ENCODE measurements at regions not wholly inside any gene's neighbourhood (a gene's known extent, or its start where the extent isn't known, plus 50 kb on each side); places are given as distances from the start of the nearest gene placed in this dataset.

- Histone ChIP-seq H3K4ac (ENCODE audit: low read depth, low read length) (no peak overlapping the region), H3K18ac (ENCODE audit: low read length) (no peak overlapping the region), H3K4me2 (ENCODE audit: low read length) (no peak overlapping the region), H2AK5ac (ENCODE audit: low read length) (no peak overlapping the region), H3K79me2 (ENCODE audit: control insufficient read depth, insufficient read depth, low read length, poor library complexity) (no peaks in the 10 kb centered on the region), H2BK120ac (ENCODE audit: insufficient read depth, low read length, poor library complexity) (no peak overlapping the region), H3K4me1 (ENCODE audit: control insufficient read depth in 1 of 2, insufficient read depth in 2 of 2, low read length in 2 of 2) (peaks cover 6% of the 10 kb centered on the region in 2 experiments), H3K23ac (ENCODE audit: low read length) (no peak overlapping the region), H4K12ac (ENCODE audit: low read depth, low read length) (no peak overlapping the region), H2AFZ (ENCODE audit: insufficient read depth, low read length, poor library complexity) (no peak overlapping the region), H3K79me1 (ENCODE audit: low read length) (no peaks in the 10 kb centered on the region), H3K27me3 (ENCODE audit: insufficient read depth, low read length) (no peaks in the 10 kb centered on the region), H3K4me3 (ENCODE audit: low read depth, low read length) (no peak overlapping the region), H4K8ac (ENCODE audit: low read depth, low read length) (no peak overlapping the region), H3K9me3 (ENCODE audit: insufficient read depth, low read depth, low read length) (no peaks in the 10 kb centered on the region), H2BK12ac (ENCODE audit: low read length) (no peak overlapping the region), H4K91ac (ENCODE audit: low read depth, low read length) (no peak overlapping the region), H3K27ac (ENCODE audit: low read depth, low read length) (no peak overlapping the region), H3K36me3 (ENCODE audit: control insufficient read depth in 1 of 2, insufficient read depth in 2 of 2, low read length in 2 of 2) (no peaks in the 10 kb centered on the region), H3K9ac (ENCODE audit: low read length) (no peak overlapping the region), H3K14ac (ENCODE audit: low read length) (no peak overlapping the region), H2BK5ac (ENCODE audit: low read depth, low read length, poor library complexity) (no peak overlapping the region)
- DNase-seq: no peak
- WGBS (ENCODE audit: extremely low coverage, insufficient coverage, insufficient read length): no CpG with 5 or more reads among the region's 3 CpGs
Observed at GRCh38 chr3:73734211-73735089, 109.7 kb upstream of the PDZRN3 start.

GRCh38 chr3:73733746-73734145 lies 109.0 kb upstream of the PDZRN3 start:
- Histone ChIP-seq H4K91ac (ENCODE audit: low read depth, low read length) (no peak overlapping the region), H3K27me3 (ENCODE audit: insufficient read depth, low read length) (no peaks in the 10 kb centered on the region), H3K4me3 (ENCODE audit: low read depth, low read length) (no peak overlapping the region), H3K23ac (ENCODE audit: low read length) (no peak overlapping the region), H3K4me1 (ENCODE audit: control insufficient read depth in 1 of 2, insufficient read depth in 2 of 2, low read length in 2 of 2) (peaks cover 6% of the 10 kb centered on the region in 2 experiments), H2BK12ac (ENCODE audit: low read length) (no peak overlapping the region), H3K9ac (ENCODE audit: low read length) (no peak overlapping the region), H4K12ac (ENCODE audit: low read depth, low read length) (no peak overlapping the region), H2BK5ac (ENCODE audit: low read depth, low read length, poor library complexity) (no peak overlapping the region), H3K4ac (ENCODE audit: low read depth, low read length) (no peak overlapping the region), H2BK120ac (ENCODE audit: insufficient read depth, low read length, poor library complexity) (no peak overlapping the region), H3K79me2 (ENCODE audit: control insufficient read depth, insufficient read depth, low read length, poor library complexity) (no peaks in the 10 kb centered on the region), H3K9me3 (ENCODE audit: insufficient read depth, low read depth, low read length) (no peaks in the 10 kb centered on the region), H3K79me1 (ENCODE audit: low read length) (no peaks in the 10 kb centered on the region), H3K18ac (ENCODE audit: low read length) (no peak overlapping the region), H2AFZ (ENCODE audit: insufficient read depth, low read length, poor library complexity) (no peak overlapping the region), H2AK5ac (ENCODE audit: low read length) (no peak overlapping the region), H3K14ac (ENCODE audit: low read length) (no peak overlapping the region), H3K27ac (ENCODE audit: low read depth, low read length) (no peak overlapping the region), H3K36me3 (ENCODE audit: control insufficient read depth in 1 of 2, insufficient read depth in 2 of 2, low read length in 2 of 2) (no peaks in the 10 kb centered on the region), H4K8ac (ENCODE audit: low read depth, low read length) (no peak overlapping the region), H3K4me2 (ENCODE audit: low read length) (no peak overlapping the region)
- DNase-seq: no peak
- WGBS (ENCODE audit: extremely low coverage, insufficient coverage, insufficient read length): no CpG with 5 or more reads among the region's 6 CpGs

- Histone ChIP-seq H3K4me3 (ENCODE audit: low read depth, low read length) (no peak overlapping the region), H3K23ac (ENCODE audit: low read length) (no peak overlapping the region), H2BK12ac (ENCODE audit: low read length) (no peak overlapping the region), H2BK120ac (ENCODE audit: insufficient read depth, low read length, poor library complexity) (no peak overlapping the region), H3K79me1 (ENCODE audit: low read length) (no peaks in the 10 kb centered on the region), H3K27me3 (ENCODE audit: insufficient read depth, low read length) (no peaks in the 10 kb centered on the region), H3K4me1 (ENCODE audit: control insufficient read depth in 1 of 2, insufficient read depth in 2 of 2, low read length in 2 of 2) (peaks cover 6 to 15% of the 10 kb centered on the region in 2 experiments), H2BK5ac (ENCODE audit: low read depth, low read length, poor library complexity) (no peak overlapping the region), H3K9ac (ENCODE audit: low read length) (no peak overlapping the region), H3K79me2 (ENCODE audit: control insufficient read depth, insufficient read depth, low read length, poor library complexity) (no peaks in the 10 kb centered on the region), H3K4me2 (ENCODE audit: low read length) (no peak overlapping the region), H4K8ac (ENCODE audit: low read depth, low read length) (no peak overlapping the region), H3K4ac (ENCODE audit: low read depth, low read length) (no peak overlapping the region), H3K27ac (ENCODE audit: low read depth, low read length) (no peak overlapping the region), H3K36me3 (ENCODE audit: control insufficient read depth in 1 of 2, insufficient read depth in 2 of 2, low read length in 2 of 2) (no peaks in the 10 kb centered on the region), H3K14ac (ENCODE audit: low read length) (no peak overlapping the region), H4K12ac (ENCODE audit: low read depth, low read length) (no peak overlapping the region), H4K91ac (ENCODE audit: low read depth, low read length) (no peak overlapping the region), H2AFZ (ENCODE audit: insufficient read depth, low read length, poor library complexity) (no peak overlapping the region), H2AK5ac (ENCODE audit: low read length) (no peak overlapping the region), H3K18ac (ENCODE audit: low read length) (no peak overlapping the region), H3K9me3 (ENCODE audit: insufficient read depth, low read depth, low read length) (no peaks in the 10 kb centered on the region)
- no CpG with 5 or more reads among the region's 9 CpGs for WGBS (ENCODE audit: extremely low coverage, insufficient coverage, insufficient read length)
- DNase-seq: no peak
Observed at GRCh38 chr3:73729969-73730440, 105.3 kb upstream of the PDZRN3 start.

GRCh38 chr3:73727854-73728253 lies 103.1 kb upstream of the PDZRN3 start:
- Histone ChIP-seq H3K4me1 (ENCODE audit: control insufficient read depth in 1 of 2, insufficient read depth in 2 of 2, low read length in 2 of 2) (peaks cover 6 to 15% of the 10 kb centered on the region in 2 experiments), H3K14ac (ENCODE audit: low read length) (no peak overlapping the region), H4K91ac (ENCODE audit: low read depth, low read length) (no peak overlapping the region), H3K79me2 (ENCODE audit: control insufficient read depth, insufficient read depth, low read length, poor library complexity) (no peaks in the 10 kb centered on the region), H3K27ac (ENCODE audit: low read depth, low read length) (no peak overlapping the region), H3K36me3 (ENCODE audit: control insufficient read depth in 1 of 2, insufficient read depth in 2 of 2, low read length in 2 of 2) (no peaks in the 10 kb centered on the region), H2BK120ac (ENCODE audit: insufficient read depth, low read length, poor library complexity) (no peak overlapping the region), H2BK5ac (ENCODE audit: low read depth, low read length, poor library complexity) (no peak overlapping the region), H3K27me3 (ENCODE audit: insufficient read depth, low read length) (no peaks in the 10 kb centered on the region), H2BK12ac (ENCODE audit: low read length) (no peak overlapping the region), H3K4ac (ENCODE audit: low read depth, low read length) (no peak overlapping the region), H4K12ac (ENCODE audit: low read depth, low read length) (no peak overlapping the region), H2AFZ (ENCODE audit: insufficient read depth, low read length, poor library complexity) (no peak overlapping the region), H3K9me3 (ENCODE audit: insufficient read depth, low read depth, low read length) (no peaks in the 10 kb centered on the region), H3K18ac (ENCODE audit: low read length) (no peak overlapping the region), H3K4me3 (ENCODE audit: low read depth, low read length) (no peak overlapping the region), H3K4me2 (ENCODE audit: low read length) (no peak overlapping the region), H3K79me1 (ENCODE audit: low read length) (no peaks in the 10 kb centered on the region), H3K9ac (ENCODE audit: low read length) (no peak overlapping the region), H3K23ac (ENCODE audit: low read length) (no peak overlapping the region), H2AK5ac (ENCODE audit: low read length) (no peak overlapping the region), H4K8ac (ENCODE audit: low read depth, low read length) (no peak overlapping the region)
- no peak for DNase-seq
- no CpG with 5 or more reads among the region's 2 CpGs for WGBS (ENCODE audit: extremely low coverage, insufficient coverage, insufficient read length)

Data from trophoblast cell (in vitro differentiated cells and primary cell).